Neural crest cell (in vitro differentiated cells): ENCODE measurements at regions not wholly inside any gene's neighbourhood (a gene's known extent, or its start where the extent isn't known, plus 50 kb on each side); places are given as distances from the start of the nearest gene placed in this dataset.

Source experiments
- DNase-seq: peaks from one replicate; pipeline ENCODE4 v3.0.0; 2021; ENCODE audit warnings: low read depth, mixed read lengths, low spot score
- H3K27ac Mint-ChIP-seq: one replicate; pipeline ENCODE4 v1.8.0; 2021; ENCODE audit warnings: mild to moderate bottlenecking, mixed read lengths; ENCODE audit not compliant: unreplicated experiment
- H3K27me3 Mint-ChIP-seq: 2 replicates; pipeline ENCODE4 v1.8.0; 2021; ENCODE audit warnings: low read depth, mild to moderate bottlenecking, mixed read lengths
- H3K36me3 Mint-ChIP-seq: 2 replicates; pipeline ENCODE4 v1.8.0; 2021; ENCODE audit warnings: low read depth, mild to moderate bottlenecking, mixed read lengths
- H3K4me1 Mint-ChIP-seq: 2 replicates; pipeline ENCODE4 v1.8.0; 2021; ENCODE audit warnings: mixed read lengths
- H3K4me3 Mint-ChIP-seq: one replicate; pipeline ENCODE4 v1.8.0; 2021; ENCODE audit warnings: mild to moderate bottlenecking, mixed read lengths
- H3K9me3 Mint-ChIP-seq: 2 replicates; pipeline ENCODE4 v1.8.0; 2021; ENCODE audit warnings: mixed read lengths
- TF ChIP-seq, protein P1 (sequence below): fragments of 200-600 bp; sonication (generic); conservative IDR thresholded peaks from 2 replicates; pipeline ENCODE4 v1.5.0; 2021; ENCODE audit warnings: antibody characterized with exemption, mild to moderate bottlenecking

DNA sequence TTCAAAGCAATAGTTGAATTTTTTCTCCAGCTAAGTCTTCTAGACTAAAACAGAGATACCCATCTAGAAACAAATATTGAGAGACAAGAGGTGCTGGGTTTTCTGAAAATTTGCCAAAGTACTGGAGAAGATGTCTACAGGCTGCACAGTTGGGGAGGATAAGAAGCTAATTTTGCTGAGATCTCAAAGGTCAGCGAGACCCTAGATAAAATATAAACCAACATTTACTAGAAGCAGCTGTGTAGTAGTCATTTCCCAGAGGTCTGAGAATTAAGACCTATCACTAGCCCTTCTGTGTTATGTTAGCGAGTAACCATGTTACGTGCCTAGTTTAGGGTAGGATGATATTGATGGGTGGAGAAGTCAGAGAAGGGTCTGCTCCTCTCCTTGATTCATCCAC lies 208.5 kb upstream of the TNC start:
- no peaks in the 10 kb centered on the region for H3K36me3 Mint-ChIP-seq

GRCh38 chr9:115327436-115328122 lies 209.6 kb upstream of the TNC start:
- no peaks in the 10 kb centered on the region for H3K4me1 Mint-ChIP-seq
- no peak overlapping the region for H3K4me3 Mint-ChIP-seq
- H3K27me3 Mint-ChIP-seq, result no peaks in the 10 kb centered on the region
- no peak overlapping the region for H3K27ac Mint-ChIP-seq
- no peaks in the 10 kb centered on the region for H3K9me3 Mint-ChIP-seq
- no peaks in the 10 kb centered on the region for H3K36me3 Mint-ChIP-seq
- TF ChIP-seq, protein P1, sequence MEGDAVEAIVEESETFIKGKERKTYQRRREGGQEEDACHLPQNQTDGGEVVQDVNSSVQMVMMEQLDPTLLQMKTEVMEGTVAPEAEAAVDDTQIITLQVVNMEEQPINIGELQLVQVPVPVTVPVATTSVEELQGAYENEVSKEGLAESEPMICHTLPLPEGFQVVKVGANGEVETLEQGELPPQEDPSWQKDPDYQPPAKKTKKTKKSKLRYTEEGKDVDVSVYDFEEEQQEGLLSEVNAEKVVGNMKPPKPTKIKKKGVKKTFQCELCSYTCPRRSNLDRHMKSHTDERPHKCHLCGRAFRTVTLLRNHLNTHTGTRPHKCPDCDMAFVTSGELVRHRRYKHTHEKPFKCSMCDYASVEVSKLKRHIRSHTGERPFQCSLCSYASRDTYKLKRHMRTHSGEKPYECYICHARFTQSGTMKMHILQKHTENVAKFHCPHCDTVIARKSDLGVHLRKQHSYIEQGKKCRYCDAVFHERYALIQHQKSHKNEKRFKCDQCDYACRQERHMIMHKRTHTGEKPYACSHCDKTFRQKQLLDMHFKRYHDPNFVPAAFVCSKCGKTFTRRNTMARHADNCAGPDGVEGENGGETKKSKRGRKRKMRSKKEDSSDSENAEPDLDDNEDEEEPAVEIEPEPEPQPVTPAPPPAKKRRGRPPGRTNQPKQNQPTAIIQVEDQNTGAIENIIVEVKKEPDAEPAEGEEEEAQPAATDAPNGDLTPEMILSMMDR, result no peak
- DNase-seq, result no peak

More for the DNA sequence above, 208.5 kb upstream of the TNC start:
- peaks cover 4% of the 10 kb centered on the region for H3K9me3 Mint-ChIP-seq
- H3K4me1 Mint-ChIP-seq, result no peaks in the 10 kb centered on the region
- TF ChIP-seq, protein P1, result no peak
- H3K4me3 Mint-ChIP-seq, result no peak overlapping the region
- DNase-seq, result no peak
- no peaks in the 10 kb centered on the region for H3K27me3 Mint-ChIP-seq
- no peak overlapping the region for H3K27ac Mint-ChIP-seq

GRCh38 chr9:115328228-115328627 lies 210.3 kb upstream of the TNC start:
- TF ChIP-seq, protein P1, result no peak
- Mint-ChIP-seq H3K9me3 (no peaks in the 10 kb centered on the region), H3K36me3 (no peaks in the 10 kb centered on the region), H3K4me3 (no peak overlapping the region), H3K27ac (no peak overlapping the region), H3K4me1 (no peaks in the 10 kb centered on the region), H3K27me3 (no peaks in the 10 kb centered on the region)
- no peak for DNase-seq

DNA sequence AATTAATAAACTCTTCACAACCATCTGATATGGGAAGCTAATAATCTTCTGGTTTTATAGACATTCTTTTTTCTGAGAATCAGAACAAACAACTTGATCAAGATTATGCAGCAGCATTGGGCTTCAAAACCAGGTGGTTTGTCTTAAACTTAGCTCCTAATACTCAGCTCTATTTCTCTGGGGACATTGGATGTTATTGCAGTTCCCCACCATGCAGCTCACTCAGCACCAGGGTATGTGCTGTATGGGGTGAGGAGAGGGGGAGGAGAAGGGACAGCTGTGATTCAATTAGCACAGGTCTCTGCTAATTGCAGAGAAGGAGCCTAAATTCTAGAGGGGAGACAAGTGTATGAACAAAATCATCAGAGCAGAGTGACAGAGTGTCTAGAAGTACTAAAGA lies 210.7 kb upstream of the TNC start:
- Mint-ChIP-seq H3K9me3 (no peaks in the 10 kb centered on the region), H3K27me3 (no peaks in the 10 kb centered on the region), H3K27ac (no peak overlapping the region), H3K36me3 (no peaks in the 10 kb centered on the region), H3K4me3 (no peak overlapping the region), H3K4me1 (no peaks in the 10 kb centered on the region)
- TF ChIP-seq, protein P1, result no peak
- no peak for DNase-seq

- H3K36me3 Mint-ChIP-seq, result no peaks in the 10 kb centered on the region
- no peak overlapping the region for H3K27ac Mint-ChIP-seq
- no peak overlapping the region for H3K4me3 Mint-ChIP-seq
- no peaks in the 10 kb centered on the region for H3K4me1 Mint-ChIP-seq
- H3K9me3 Mint-ChIP-seq, result peaks cover 3% of the 10 kb centered on the region
- H3K27me3 Mint-ChIP-seq, result no peaks in the 10 kb centered on the region
- TF ChIP-seq, protein P1, result no peak
- no peak for DNase-seq
These were observed 215.5 kb upstream of the TNC start for GRCh38 chr9:115333277-115334070.
